ENCODE measurements at regions not wholly inside any gene's neighbourhood (a gene's known extent, or its start where the extent isn't known, plus 50 kb on each side); places are given as distances from the start of the nearest gene placed in this dataset.

- Histone ChIP-seq H4K20me1 (ENCODE audit: insufficient read depth) (no peaks in the 10 kb centered on the region), H3K9me3 (ENCODE audit: insufficient read depth, low read depth) (no peaks in the 10 kb centered on the region), H3K79me2 (ENCODE audit: low read depth) (no peaks in the 10 kb centered on the region), H3K36me3 (ENCODE audit: low read depth) (no peaks in the 10 kb centered on the region), H3K4me1 (replicated peaks; ENCODE audit: insufficient read depth) (no peaks in the 10 kb centered on the region), H3K27me3 (ENCODE audit: insufficient read depth, low read depth) (no peaks in the 10 kb centered on the region), H3K27ac (no peak overlapping the region), H3F3A (ENCODE audit: insufficient read depth, low read depth) (no peaks in the 10 kb centered on the region), H2AFZ (no peak overlapping the region), H3K4me3 (no peak overlapping the region), H3K9me2 (ENCODE audit: insufficient read depth) (no peaks in the 10 kb centered on the region), H3K4me2 (no peak overlapping the region)
- TF ChIP-seq CTCF (conservative IDR thresholded peaks at IDR 0.05) = no peak
- TF ChIP-seq EZH2 (IDR thresholded peaks at IDR 0.05; ENCODE audit: low read depth) = no peak
- ChIA-PET CTCF (no interaction called here), POLR2A (ENCODE audit: unreplicated experiment) (no interaction called here)
- DNase-seq = no peak
- BruUV-seq (replicated peaks) = no TSS peak
- intact Hi-C loops (cut with micrococcal nuclease; ENCODE audit: unreplicated experiment) = no loop called here
Measured at GRCh38 chr5:120967366-120967765, 503.3 kb downstream of the PRR16 start.

- ChIA-PET CTCF (no interaction called here), POLR2A (ENCODE audit: unreplicated experiment) (no interaction called here)
- Histone ChIP-seq H2AFZ (no peak overlapping the region), H3K79me2 (ENCODE audit: low read depth) (no peaks in the 10 kb centered on the region), H3K4me3 (no peak overlapping the region), H3K4me1 (replicated peaks; ENCODE audit: insufficient read depth) (no peaks in the 10 kb centered on the region), H3K27me3 (ENCODE audit: insufficient read depth, low read depth) (no peaks in the 10 kb centered on the region), H3K9me2 (ENCODE audit: insufficient read depth) (no peaks in the 10 kb centered on the region), H3F3A (ENCODE audit: insufficient read depth, low read depth) (no peaks in the 10 kb centered on the region), H3K36me3 (ENCODE audit: low read depth) (no peaks in the 10 kb centered on the region), H3K27ac (no peak overlapping the region), H4K20me1 (ENCODE audit: insufficient read depth) (no peaks in the 10 kb centered on the region), H3K9me3 (ENCODE audit: insufficient read depth, low read depth) (no peaks in the 10 kb centered on the region), H3K4me2 (no peak overlapping the region)
- no peak for DNase-seq
- TF ChIP-seq EZH2 (IDR thresholded peaks at IDR 0.05; ENCODE audit: low read depth) (no peak), CTCF (conservative IDR thresholded peaks at IDR 0.05) (no peak)
- intact Hi-C loops (cut with micrococcal nuclease; ENCODE audit: unreplicated experiment) = no loop called here
- no TSS peak for BruUV-seq (replicated peaks)
Measured at GRCh38 chr5:120974690-120975089, 510.6 kb downstream of the PRR16 start.

GRCh38 chr5:120982351-120982750 lies 518.3 kb downstream of the PRR16 start:
- ChIA-PET CTCF (no interaction called here), POLR2A (ENCODE audit: unreplicated experiment) (no interaction called here)
- Histone ChIP-seq H2AFZ (no peak overlapping the region), H4K20me1 (ENCODE audit: insufficient read depth) (no peaks in the 10 kb centered on the region), H3K79me2 (ENCODE audit: low read depth) (no peaks in the 10 kb centered on the region), H3K27ac (no peak overlapping the region), H3K9me2 (ENCODE audit: insufficient read depth) (no peaks in the 10 kb centered on the region), H3K36me3 (ENCODE audit: low read depth) (no peaks in the 10 kb centered on the region), H3F3A (ENCODE audit: insufficient read depth, low read depth) (no peaks in the 10 kb centered on the region), H3K4me2 (no peak overlapping the region), H3K9me3 (ENCODE audit: insufficient read depth, low read depth) (no peaks in the 10 kb centered on the region), H3K27me3 (ENCODE audit: insufficient read depth, low read depth) (no peaks in the 10 kb centered on the region), H3K4me1 (replicated peaks; ENCODE audit: insufficient read depth) (no peaks in the 10 kb centered on the region), H3K4me3 (no peak overlapping the region)
- DNase-seq = no peak
- BruUV-seq (replicated peaks) = no TSS peak
- intact Hi-C loops (cut with micrococcal nuclease; ENCODE audit: unreplicated experiment) = no loop called here
- TF ChIP-seq EZH2 (IDR thresholded peaks at IDR 0.05; ENCODE audit: low read depth) (no peak), CTCF (conservative IDR thresholded peaks at IDR 0.05) (no peak)
